ENCODE measurements at regions not wholly inside any gene's neighbourhood (a gene's known extent, or its start where the extent isn't known, plus 50 kb on each side); places are given as distances from the start of the nearest gene placed in this dataset.

GRCh38 chr2:59044736-59045135, 803.6 kb upstream of the FANCL start:
- intact Hi-C loops (cut with micrococcal nuclease): no loop called here

DNA sequence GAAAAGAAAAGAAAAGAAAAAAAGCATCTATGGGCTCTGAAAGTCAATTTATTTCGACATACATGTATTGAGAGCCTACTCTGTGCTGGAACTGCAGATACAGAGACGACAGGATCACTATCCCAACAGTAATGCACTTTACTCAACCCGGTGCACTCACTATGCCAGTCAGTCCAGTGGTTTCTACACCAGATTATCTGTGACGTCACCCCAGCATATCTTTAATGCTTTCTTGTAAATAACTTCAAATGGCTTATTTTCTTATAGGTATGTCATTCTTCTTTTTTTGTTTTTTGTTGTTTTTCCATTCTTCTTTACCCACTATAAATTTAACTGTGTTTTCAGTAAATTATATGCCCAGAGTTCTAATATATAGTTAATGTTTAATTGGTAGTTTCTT, 800.0 kb upstream of the FANCL start:
- intact Hi-C loops (cut with micrococcal nuclease): no loop called here

DNA sequence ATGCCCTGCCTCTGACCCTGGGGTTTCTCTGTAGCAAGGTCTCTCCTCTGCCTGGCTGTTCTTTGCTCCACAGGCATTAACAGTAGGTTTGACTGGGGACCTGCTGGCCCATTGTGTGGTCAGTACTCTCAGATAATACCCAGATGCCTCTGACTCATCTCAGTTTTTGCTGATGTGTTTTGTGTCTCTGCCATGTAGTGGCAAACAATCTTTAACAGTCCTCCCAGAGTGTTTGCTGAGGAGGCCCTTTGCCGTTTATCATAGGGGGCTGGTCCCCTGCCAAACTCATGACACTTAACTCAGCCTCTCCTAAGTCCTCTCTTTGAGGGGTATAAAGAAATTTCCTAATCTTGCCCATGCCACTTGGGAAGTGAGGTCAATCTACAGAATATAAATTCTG, 793.7 kb upstream of the FANCL start:
- intact Hi-C loops (cut with micrococcal nuclease): no loop called here

- intact Hi-C loops (cut with micrococcal nuclease): no loop called here
Observed at GRCh38 chr2:59034106-59034505, 793.0 kb upstream of the FANCL start.

DNA sequence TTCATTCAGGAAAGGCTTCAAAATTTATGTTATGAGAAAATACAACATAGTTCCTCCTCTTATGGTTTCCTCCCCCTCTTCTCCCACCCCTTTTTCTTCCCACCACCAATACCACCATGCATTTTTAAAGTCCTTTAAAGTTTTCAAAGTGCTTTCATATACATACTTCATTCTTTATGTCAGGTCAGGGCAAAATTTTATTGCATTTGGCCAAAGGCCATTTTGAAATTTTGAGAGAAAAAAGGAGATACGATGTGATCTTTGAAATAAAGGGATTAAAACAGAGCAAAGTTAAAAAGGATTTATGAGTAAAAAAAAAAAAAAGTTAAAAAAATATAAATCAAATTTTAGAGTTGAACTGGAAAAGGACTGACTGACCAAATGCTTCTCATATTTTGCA, 792.5 kb upstream of the FANCL start:
- intact Hi-C loops (cut with micrococcal nuclease): no loop called here

GRCh38 chr2:59032499-59032898, 791.4 kb upstream of the FANCL start:
- intact Hi-C loops (cut with micrococcal nuclease): no loop called here

GRCh38 chr2:59029058-59029457, 787.9 kb upstream of the FANCL start:
- intact Hi-C loops (cut with micrococcal nuclease): loop anchor here (5.0 kb wide), 1 partner anchor 1122 kb away; no protein-coding TSS in a partner anchor

- intact Hi-C loops (cut with micrococcal nuclease): loop anchor here (5.0 kb wide), 1 partner anchor 1120 kb away; no protein-coding TSS in a partner anchor
Observed at GRCh38 chr2:59027320-59027719, 786.2 kb upstream of the FANCL start.

DNA sequence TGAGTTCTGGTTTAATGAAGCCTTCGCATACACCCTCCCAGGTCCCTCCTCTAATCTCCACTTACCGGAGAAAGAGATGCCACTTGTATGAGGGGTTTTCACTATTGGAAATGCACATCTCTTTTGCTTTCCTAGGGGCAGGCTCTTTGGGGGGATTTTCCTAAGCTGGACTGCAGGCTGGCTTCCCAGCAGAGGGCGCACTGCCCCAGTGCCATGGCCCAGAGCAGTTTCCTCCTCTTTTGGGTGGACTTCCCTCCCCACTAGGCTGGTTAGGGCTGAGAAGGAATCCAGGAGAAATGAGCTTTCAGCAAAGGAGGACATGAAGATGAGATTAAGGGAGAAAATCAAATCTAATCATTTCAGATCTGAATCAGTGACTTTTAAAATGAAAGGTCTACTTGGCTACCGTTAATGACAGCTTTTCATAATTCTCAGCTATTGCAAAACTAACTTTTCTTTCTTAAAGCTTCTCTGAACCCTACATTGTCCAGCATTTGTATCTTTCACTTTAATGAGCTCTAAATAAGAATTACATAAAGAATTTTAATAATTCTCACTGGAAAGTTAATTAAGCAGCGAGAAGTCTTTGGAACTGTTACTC, 784.1 kb upstream of the FANCL start:
- intact Hi-C loops (cut with micrococcal nuclease): loop anchor here (5.0 kb wide), 1 partner anchor 1118 kb away; no protein-coding TSS in a partner anchor

- intact Hi-C loops (cut with micrococcal nuclease): no loop called here
Observed at GRCh38 chr2:59021786-59022185, 780.7 kb upstream of the FANCL start.

DNA sequence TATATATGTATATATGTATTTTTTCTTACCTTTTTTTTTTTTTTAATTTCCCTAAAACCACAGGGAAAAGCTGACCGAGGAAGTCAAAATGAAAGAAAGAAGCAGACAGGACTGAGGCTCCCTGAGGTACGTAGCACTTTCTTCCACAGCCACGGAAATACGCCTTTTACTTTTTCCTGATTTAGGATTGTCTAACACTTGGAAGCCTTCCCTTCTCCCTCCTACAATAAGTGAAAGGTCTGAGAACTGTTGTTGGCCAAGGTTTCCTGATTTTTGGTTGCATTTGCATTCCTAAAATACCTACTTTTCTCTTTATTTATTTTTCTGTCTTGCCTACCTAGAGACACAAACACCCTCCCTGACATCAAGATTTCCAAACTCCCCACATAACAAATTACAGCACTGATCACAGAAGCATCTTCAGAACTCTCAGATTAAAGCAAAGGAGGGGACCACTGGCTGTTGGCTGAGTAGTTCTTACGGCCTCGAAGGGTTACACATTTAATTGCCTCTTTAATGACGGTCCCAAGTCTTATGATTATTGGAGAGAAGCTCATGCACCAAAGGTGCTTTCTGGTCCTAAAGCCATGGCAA, 778.5 kb upstream of the FANCL start:
- intact Hi-C loops (cut with micrococcal nuclease): no loop called here

DNA sequence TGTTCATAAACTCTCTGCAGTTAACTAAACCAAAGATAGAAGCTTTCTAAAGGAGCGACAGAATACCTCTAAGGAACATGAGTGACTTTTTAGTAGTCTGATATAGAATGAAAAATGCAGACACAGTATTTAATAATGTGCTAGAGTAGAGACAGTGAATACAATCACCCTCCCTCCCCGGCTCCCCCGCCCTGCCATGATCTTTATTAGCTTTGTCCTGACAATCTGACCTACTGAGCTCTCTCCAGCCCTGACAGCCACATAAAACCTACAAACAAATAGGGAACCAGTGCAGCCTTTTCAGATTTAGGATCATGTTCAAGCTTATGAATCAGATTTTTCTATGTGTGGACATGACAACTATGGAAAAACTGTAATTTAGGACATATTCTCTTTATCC, 777.6 kb upstream of the FANCL start:
- intact Hi-C loops (cut with micrococcal nuclease): no loop called here

DNA sequence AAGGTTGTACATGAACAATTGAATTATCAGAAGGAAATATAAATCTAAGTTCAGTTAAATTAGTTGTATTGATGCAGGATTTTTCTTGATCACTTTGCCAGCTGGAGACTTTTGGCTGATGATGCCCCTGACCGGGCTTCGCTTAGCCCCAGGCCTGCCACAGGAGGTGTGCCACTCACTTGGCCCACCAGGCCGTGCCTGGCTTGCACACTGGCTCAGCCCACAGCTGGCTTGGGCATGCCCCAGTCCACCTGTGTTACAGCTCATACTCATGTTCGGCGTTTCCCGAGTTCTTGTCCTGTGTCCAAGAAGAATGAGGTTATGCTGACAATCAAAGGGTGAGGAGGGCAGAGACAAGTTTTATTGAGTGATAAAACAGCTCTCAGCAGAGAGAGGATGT, 773.9 kb upstream of the FANCL start:
- intact Hi-C loops (cut with micrococcal nuclease): no loop called here

- intact Hi-C loops (cut with micrococcal nuclease): no loop called here
Observed at GRCh38 chr2:59012971-59013370, 771.8 kb upstream of the FANCL start.

DNA sequence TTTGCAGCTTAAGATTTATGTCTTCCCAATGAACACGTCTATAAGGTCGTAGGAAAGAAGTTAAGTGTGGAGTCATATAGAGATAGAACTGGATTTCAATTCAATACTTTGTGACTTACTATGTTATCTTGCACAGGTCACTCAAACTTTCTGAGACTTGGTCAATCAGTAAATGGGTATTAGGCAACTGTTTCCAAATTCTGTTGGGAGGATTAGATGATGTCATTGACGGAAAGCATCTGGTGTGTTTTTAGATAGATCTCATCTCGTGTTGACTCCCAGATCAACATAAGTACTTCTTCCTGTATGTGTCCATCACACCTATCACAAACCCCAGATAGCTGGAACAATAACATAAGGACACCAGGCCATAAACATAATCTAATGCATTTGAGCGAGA, 771.1 kb upstream of the FANCL start:
- intact Hi-C loops (cut with micrococcal nuclease): no loop called here

GRCh38 chr2:59008950-59009349, 767.8 kb upstream of the FANCL start:
- intact Hi-C loops (cut with micrococcal nuclease): no loop called here

DNA sequence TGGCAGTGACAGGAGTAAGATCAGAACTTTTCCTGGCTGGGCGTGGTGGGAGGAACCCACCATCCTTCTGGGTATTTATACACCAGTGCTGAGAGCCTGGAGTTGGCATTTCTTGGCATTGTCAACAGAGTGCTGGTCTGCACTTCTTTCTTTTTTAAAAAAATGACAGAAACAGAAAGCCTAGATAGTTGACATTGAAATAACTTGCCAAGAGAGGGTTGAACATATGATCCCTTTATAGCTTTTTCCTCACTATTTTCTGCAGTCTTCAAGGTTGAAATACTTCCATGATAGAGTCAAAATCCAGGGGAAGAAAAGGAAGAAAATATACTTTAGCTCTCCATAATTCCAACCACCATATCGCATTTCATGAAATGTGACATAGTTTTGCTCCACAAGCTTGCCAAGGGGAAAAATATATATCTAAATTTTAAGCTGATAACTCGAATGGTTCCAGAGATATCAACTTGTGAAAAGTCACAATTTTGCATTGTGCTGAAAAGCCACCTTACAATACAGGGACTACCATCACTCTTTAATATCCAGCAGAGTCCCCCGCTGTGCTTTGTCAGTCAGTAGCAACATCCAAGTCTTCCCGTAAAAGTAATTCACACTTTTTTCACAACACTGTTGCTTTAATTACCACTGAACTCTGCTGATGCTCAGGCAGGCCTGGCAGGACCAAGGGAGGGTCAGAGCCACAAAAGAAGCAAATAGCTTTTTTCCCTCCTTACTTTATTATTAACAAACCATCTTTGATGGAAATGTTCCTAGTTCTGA, 764.9 kb upstream of the FANCL start:
- intact Hi-C loops (cut with micrococcal nuclease): no loop called here

DNA sequence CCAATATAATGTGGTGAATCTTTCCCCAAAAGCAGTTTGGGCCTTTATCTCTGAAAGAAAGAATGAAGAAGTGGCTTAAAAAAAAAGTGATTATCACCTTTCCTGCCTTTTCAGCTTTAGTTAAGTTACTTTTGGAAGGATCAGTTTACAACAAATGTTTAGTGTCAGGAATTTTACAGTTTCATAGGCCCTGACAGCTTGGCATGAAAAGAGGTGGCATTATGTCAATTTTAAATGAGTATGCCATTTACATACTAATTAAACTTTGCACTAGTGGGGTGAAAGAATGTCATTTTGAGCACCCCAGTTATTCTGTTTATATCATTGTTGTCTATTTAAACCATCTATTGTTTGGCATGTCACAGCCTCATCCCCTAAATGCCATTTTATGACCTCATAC, 763.5 kb upstream of the FANCL start:
- intact Hi-C loops (cut with micrococcal nuclease): no loop called here

- intact Hi-C loops (cut with micrococcal nuclease): no loop called here
Observed at GRCh38 chr2:59000796-59001195, 759.7 kb upstream of the FANCL start.

DNA sequence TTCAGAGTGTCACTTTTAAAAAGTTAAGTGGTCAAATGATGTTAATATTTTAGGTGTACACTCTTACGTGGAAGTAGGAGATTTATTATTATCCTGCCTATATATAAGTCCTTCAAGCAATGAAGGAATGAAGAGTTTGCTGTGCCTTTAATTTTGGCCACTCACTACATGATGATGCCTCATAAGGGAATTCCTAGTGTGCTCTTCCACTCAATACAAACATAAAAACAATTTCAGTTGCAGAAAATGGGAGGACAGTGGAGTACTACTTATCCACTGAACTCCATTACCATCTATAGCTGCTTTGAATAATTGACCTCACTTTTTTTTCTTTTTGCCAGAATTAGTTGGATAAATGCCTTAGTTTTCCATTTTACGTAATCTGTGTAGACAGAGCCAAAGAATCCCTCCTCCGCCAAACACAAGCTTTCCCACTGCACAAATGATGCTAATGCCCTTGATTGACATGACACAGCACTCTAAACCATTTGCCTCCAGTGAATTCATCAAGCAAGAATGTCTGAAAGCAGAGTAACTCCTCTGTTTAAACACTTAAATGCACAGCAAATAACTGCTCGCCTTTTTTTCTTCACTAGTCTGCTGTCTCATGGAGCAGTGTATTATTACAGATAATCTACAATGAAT, 751.1 kb upstream of the FANCL start:
- intact Hi-C loops (cut with micrococcal nuclease): no loop called here

DNA sequence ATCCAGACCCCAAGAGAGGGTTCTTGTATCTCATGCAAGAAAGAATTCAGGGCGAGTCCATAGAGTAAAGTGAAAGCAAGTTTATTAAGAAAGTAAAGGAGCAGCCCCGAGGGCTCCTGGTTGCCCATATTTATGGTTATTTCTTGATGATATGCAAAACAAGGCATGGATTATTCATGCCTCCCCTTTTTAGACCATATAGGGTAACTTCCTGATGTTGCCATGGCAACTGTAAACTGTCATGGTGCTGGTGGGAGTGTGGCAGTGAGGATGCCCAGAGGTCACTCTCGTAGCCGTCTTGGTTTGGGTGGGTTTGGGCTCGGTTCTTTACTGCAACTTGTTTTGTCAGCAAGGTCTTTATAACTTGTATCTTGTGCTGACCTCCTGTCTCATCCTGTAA, 750.2 kb upstream of the FANCL start:
- intact Hi-C loops (cut with micrococcal nuclease): no loop called here

- intact Hi-C loops (cut with micrococcal nuclease): no loop called here
Observed at GRCh38 chr2:58985541-58985940, 744.4 kb upstream of the FANCL start.
